NT2/D1 (cell line): ENCODE measurements at regions not wholly inside any gene's neighbourhood (a gene's known extent, or its start where the extent isn't known, plus 50 kb on each side); places are given as distances from the start of the nearest gene placed in this dataset.

Experiments
- DNase-seq: peaks from one replicate; pipeline ENCODE4 v3.0.0-alpha.2; 2011; ENCODE audit warnings: low read depth, low spot score
- H3K27me3 ChIP-seq: 2 replicates; pipeline ENCODE4 v1.6.0; 2011; ENCODE audit warnings: mild to moderate bottlenecking; ENCODE audit not compliant: insufficient read length, insufficient read depth
- H3K36me3 ChIP-seq: 2 replicates; pipeline ENCODE4 v1.6.1; 2011; ENCODE audit warnings: mild to moderate bottlenecking, low read length, mixed read lengths; ENCODE audit not compliant: insufficient read depth, insufficient read length
- H3K4me1 ChIP-seq: 2 replicates; pipeline ENCODE4 v1.5.1; 2011; ENCODE audit not compliant: insufficient read depth, insufficient read length
- H3K4me3 ChIP-seq: 2 replicates; pipeline ENCODE4 v1.5.1; 2011; ENCODE audit warnings: low read depth; ENCODE audit not compliant: insufficient read length
- H3K9ac ChIP-seq: 2 replicates; pipeline ENCODE4 v1.6.0; 2011; ENCODE audit warnings: low read depth; ENCODE audit not compliant: insufficient read length
- H3K9me3 ChIP-seq: 2 replicates; pipeline ENCODE4 v1.5.1; 2011; ENCODE audit warnings: mild to moderate bottlenecking, low read length; ENCODE audit not compliant: insufficient read depth
- SUZ12 ChIP-seq: IDR thresholded peaks from 2 replicates; pipeline ENCODE4 v1.6.1; 2011; ENCODE audit not compliant: insufficient read length, insufficient read depth; ENCODE audit errors: extremely low read depth
- YY1 ChIP-seq: IDR thresholded peaks from 2 replicates; pipeline ENCODE4 v1.6.1; 2011; ENCODE audit not compliant: insufficient read length, insufficient read depth
- ZNF274 ChIP-seq: IDR thresholded peaks from 2 replicates; pipeline ENCODE4 v1.6.1; 2011; ENCODE audit warnings: mild to moderate bottlenecking, low read depth, low read length

DNA sequence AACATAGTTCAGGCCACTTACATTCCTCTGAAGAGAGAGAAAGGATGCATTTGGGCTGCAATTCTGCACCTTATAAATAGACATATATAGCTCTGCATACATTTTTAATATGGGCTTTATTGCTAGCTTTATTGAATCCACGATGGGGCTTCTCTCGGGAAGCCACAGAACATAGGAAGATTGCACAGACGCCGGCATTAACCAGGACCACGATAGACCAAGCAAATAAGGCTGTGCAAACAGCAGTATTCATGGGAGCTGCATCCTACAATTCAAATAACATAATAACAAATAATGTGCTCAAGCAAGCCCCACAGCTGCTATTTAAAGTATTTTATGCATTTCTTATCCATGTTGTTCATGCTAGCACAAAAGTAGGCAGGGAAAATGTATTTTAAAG, 432.3 kb downstream of the TMEM114 start:
- no peaks in the 10 kb centered on the region for H3K36me3 ChIP-seq
- no peak for TF ChIP-seq SUZ12
- no peak for TF ChIP-seq ZNF274

DNA sequence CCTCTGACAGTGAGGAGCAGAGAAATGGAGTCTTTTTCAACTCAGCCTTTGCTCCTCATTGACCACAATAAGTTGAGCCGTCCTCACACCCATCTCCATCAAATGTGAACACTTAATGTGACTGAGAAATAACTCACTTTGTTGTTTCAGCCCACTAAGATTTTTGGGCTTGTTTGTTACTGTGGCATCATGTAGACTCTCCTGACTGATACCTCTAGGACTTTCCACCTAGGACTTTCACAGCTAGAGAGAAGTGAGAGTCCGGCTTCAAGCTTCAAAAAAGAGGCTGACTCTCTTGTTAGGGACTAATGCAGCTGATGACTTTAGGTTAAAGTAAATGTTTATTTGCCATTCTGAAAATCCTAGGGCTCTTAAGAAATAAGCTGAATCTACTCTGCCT, 435.0 kb downstream of the TMEM114 start:
- no peaks in the 10 kb centered on the region for H3K4me1 ChIP-seq
- TF ChIP-seq SUZ12 (no peak), ZNF274 (no peak), YY1 (no peak)
- DNase-seq, result no peak
- H3K9me3 ChIP-seq, result 0 out of 2 replicates have a peak, but pooled peaks cover 11% of the 10 kb centered on the region
- no peak overlapping the region for H3K9ac ChIP-seq
- H3K4me3 ChIP-seq, result no peak overlapping the region
- no peaks in the 10 kb centered on the region for H3K27me3 ChIP-seq
- H3K36me3 ChIP-seq, result no peaks in the 10 kb centered on the region

More for the DNA sequence above, 432.3 kb downstream of the TMEM114 start:
- Histone ChIP-seq H3K9me3 (0 out of 2 replicates have a peak, but pooled peaks cover 11% of the 10 kb centered on the region), H3K4me3 (no peak overlapping the region), H3K4me1 (no peaks in the 10 kb centered on the region), H3K9ac (no peak overlapping the region), H3K27me3 (no peaks in the 10 kb centered on the region)
- DNase-seq, result no peak

DNA sequence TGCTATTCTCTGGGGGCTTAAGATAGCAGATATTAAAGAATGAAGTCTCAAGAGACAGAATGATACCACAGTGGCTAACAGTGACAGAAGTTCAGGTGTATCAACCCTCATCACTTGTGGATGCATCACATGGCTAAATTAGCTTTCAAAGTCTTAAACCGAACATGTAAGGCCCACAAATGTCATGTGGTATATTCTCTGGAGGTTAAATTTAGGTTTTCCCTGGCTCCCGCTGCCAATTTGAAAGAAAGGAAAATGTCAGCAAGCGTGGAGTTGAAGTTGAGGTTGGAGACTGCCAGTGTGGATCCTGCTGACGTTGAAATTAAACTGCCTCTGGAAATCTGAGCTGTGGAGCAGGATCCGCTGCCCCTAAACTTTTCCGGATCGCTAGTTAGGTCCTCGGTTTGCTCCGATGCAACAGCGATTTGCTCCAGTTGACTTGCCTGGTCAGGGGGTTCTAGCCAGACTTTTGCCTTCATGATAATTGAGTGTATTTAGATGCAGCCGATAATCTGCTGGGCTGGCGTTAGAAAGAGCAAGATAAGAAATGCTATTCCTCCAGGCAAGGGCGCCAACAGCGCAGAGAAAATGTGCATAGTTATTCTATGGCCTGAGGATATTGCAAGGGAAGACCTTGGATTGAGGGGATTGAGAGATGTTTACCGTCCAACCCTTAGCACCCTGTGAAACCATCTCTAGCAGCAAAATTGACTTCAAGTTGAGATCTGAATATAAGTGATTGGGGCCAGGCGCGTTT, 443.9 kb downstream of the TMEM114 start:
- no peaks in the 10 kb centered on the region for H3K36me3 ChIP-seq
- no peak for DNase-seq
- H3K9ac ChIP-seq, result no peak overlapping the region
- no peaks in the 10 kb centered on the region for H3K9me3 ChIP-seq
- TF ChIP-seq SUZ12, result no peak
- TF ChIP-seq ZNF274, result no peak
- no peak for TF ChIP-seq YY1
- no peak overlapping the region for H3K4me3 ChIP-seq
- no peaks in the 10 kb centered on the region for H3K27me3 ChIP-seq
- H3K4me1 ChIP-seq, result no peaks in the 10 kb centered on the region

- Histone ChIP-seq H3K4me3 (no peak overlapping the region), H3K9me3 (no peaks in the 10 kb centered on the region), H3K27me3 (no peaks in the 10 kb centered on the region), H3K4me1 (no peaks in the 10 kb centered on the region), H3K36me3 (no peaks in the 10 kb centered on the region), H3K9ac (no peak overlapping the region)
- TF ChIP-seq ZNF274 (no peak), YY1 (no peak), SUZ12 (no peak)
- no peak for DNase-seq
Measured at GRCh38 chr16:8138666-8139065, 451.6 kb downstream of the TMEM114 start.

- no peak overlapping the region for H3K9ac ChIP-seq
- DNase-seq, result no peak
- H3K27me3 ChIP-seq, result no peaks in the 10 kb centered on the region
- no peaks in the 10 kb centered on the region for H3K36me3 ChIP-seq
- TF ChIP-seq SUZ12 (no peak), YY1 (no peak), ZNF274 (no peak)
- H3K9me3 ChIP-seq, result no peaks in the 10 kb centered on the region
- H3K4me3 ChIP-seq, result no peak overlapping the region
- H3K4me1 ChIP-seq, result no peaks in the 10 kb centered on the region
Measured at GRCh38 chr16:8137606-8138005, 452.7 kb downstream of the TMEM114 start.

- H3K27me3 ChIP-seq, result no peaks in the 10 kb centered on the region
- H3K4me3 ChIP-seq, result no peak overlapping the region
- no peaks in the 10 kb centered on the region for H3K36me3 ChIP-seq
- no peak for DNase-seq
- H3K4me1 ChIP-seq, result no peaks in the 10 kb centered on the region
- no peak overlapping the region for H3K9ac ChIP-seq
- H3K9me3 ChIP-seq, result peaks cover 14% of the 10 kb centered on the region; the same call in 1 of the 2 replicates
- no peak for TF ChIP-seq YY1
Measured at GRCh38 chr16:8130197-8130596, 460.1 kb downstream of the TMEM114 start.

DNA sequence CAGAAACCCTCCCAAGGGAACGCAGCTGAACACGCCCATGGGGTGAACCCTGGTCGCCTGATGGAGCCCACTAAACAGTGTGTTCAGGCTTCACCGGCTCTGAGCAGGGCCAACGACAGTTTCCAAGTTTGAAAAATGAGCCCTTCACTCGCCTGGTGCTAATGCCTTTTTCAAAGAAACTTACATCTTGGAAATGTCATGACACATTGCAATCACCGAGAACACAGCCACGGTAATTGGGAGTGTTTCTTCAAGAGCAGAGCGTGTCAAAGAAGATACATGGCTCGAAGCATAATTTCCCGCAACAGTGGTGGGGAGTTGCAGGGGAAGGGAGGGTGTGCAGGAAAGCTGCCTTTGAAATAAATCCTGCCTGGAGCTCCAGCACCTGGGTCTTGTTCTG, 463.2 kb downstream of the TMEM114 start:
- Histone ChIP-seq H3K27me3 (no peaks in the 10 kb centered on the region), H3K9me3 (peaks cover 14% of the 10 kb centered on the region; the same call in 1 of the 2 replicates), H3K4me1 (no peaks in the 10 kb centered on the region), H3K36me3 (no peaks in the 10 kb centered on the region), H3K9ac (no peak overlapping the region), H3K4me3 (no peak overlapping the region)
- DNase-seq, result no peak
- no peak for TF ChIP-seq YY1
- TF ChIP-seq SUZ12, result no peak
- TF ChIP-seq ZNF274, result no peak
